ENCODE measurements at regions not wholly inside any gene's neighbourhood (a gene's known extent, or its start where the extent isn't known, plus 50 kb on each side); places are given as distances from the start of the nearest gene placed in this dataset.

- in situ Hi-C loops (cut with HindIII; ENCODE audit: low sequenced_read_pairs): no loop called here
- H3K4me3 ChIP-seq (ENCODE audit: low read depth, low read length): no peak overlapping the region
- DNase-seq (ENCODE audit: low read depth, low spot score): no peak
- no peak for TF ChIP-seq CTCF (IDR thresholded peaks at IDR 0.05; ENCODE audit: low read depth, low read length)
Measured at GRCh38 chr10:130689743-130690626, 553.8 kb downstream of the GLRX3 start.

GRCh38 chr10:130691776-130692175, 555.6 kb downstream of the GLRX3 start:
- TF ChIP-seq CTCF (IDR thresholded peaks at IDR 0.05; ENCODE audit: low read depth, low read length): no peak
- DNase-seq (ENCODE audit: low read depth, low spot score): no peak
- in situ Hi-C loops (cut with HindIII; ENCODE audit: low sequenced_read_pairs): no loop called here
- no peak overlapping the region for H3K4me3 ChIP-seq (ENCODE audit: low read depth, low read length)

GRCh38 chr10:130696870-130697269, 560.7 kb downstream of the GLRX3 start:
- in situ Hi-C loops (cut with HindIII; ENCODE audit: low sequenced_read_pairs): no loop called here

GRCh38 chr10:130707389-130707979, 571.3 kb downstream of the GLRX3 start:
- H3K4me3 ChIP-seq (ENCODE audit: low read depth, low read length): no peak overlapping the region
- DNase-seq (ENCODE audit: low read depth, low spot score): no peak
- in situ Hi-C loops (cut with HindIII; ENCODE audit: low sequenced_read_pairs): no loop called here
- TF ChIP-seq CTCF (IDR thresholded peaks at IDR 0.05; ENCODE audit: low read depth, low read length): no peak

More at GRCh38 chr10:130696870-130697269, 560.7 kb downstream of the GLRX3 start:
- TF ChIP-seq CTCF (IDR thresholded peaks at IDR 0.05; ENCODE audit: low read depth, low read length): no peak
- no peak overlapping the region for H3K4me3 ChIP-seq (ENCODE audit: low read depth, low read length)
- no peak for DNase-seq (ENCODE audit: low read depth, low spot score)

GRCh38 chr10:130708465-130709070, 572.4 kb downstream of the GLRX3 start:
- DNase-seq (ENCODE audit: low read depth, low spot score): no peak
- in situ Hi-C loops (cut with HindIII; ENCODE audit: low sequenced_read_pairs): no loop called here
- no peak for TF ChIP-seq CTCF (IDR thresholded peaks at IDR 0.05; ENCODE audit: low read depth, low read length)
- H3K4me3 ChIP-seq (ENCODE audit: low read depth, low read length): no peak overlapping the region

- H3K4me3 ChIP-seq (ENCODE audit: low read depth, low read length): no peak overlapping the region
- no peak for DNase-seq (ENCODE audit: low read depth, low spot score)
- TF ChIP-seq CTCF (IDR thresholded peaks at IDR 0.05; ENCODE audit: low read depth, low read length): no peak
- in situ Hi-C loops (cut with HindIII; ENCODE audit: low sequenced_read_pairs): no loop called here
Measured at GRCh38 chr10:130709415-130709814, 573.2 kb downstream of the GLRX3 start.
